Suppressor macrophage treated with lipopolysaccharide for 4 hours (primary cell): ENCODE measurements at regions not wholly inside any gene's neighbourhood (a gene's known extent, or its start where the extent isn't known, plus 50 kb on each side); places are given as distances from the start of the nearest gene placed in this dataset.

Experiments
- DNase-seq: peaks from one replicate; pipeline ENCODE4 v3.0.0-alpha.2; 2020

DNA sequence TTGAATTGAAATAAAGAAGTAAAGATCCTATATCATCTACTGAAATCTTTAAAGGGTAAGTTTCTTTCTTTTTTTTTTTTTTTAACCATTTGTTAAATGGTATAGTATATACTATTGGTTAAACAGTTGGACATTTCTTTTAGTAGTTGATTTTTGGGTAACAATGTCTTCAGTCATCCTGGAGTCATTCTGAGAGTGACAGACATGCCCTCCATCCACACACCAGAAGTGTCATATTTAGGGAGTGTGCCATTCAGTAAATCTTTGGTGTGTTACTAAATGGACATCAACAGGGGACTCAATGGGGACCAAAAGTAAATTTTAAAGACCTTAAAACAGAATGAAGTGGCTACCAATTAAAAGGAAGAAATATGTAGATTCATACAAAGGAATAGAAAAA, 50.8 kb upstream of the SLC39A10 start:
- no peak for DNase-seq

DNA sequence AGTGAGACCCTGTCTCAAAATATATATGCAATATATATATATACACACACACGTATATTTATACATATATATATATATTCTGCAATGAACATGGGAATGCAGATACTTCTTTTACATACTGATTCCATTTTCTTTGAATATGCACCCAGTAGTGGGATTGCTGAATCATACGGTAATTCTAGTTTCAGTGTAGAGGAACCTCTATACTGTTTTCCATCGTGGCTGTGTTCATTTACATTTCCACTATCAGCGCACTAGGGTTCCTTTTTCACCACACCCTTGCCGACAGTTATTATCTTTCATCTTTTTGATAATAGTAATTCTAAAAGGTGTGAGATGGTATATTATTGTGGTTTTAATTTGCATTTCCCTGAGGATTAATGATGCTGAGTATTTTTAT, 52.3 kb upstream of the SLC39A10 start:
- DNase-seq = no peak

DNA sequence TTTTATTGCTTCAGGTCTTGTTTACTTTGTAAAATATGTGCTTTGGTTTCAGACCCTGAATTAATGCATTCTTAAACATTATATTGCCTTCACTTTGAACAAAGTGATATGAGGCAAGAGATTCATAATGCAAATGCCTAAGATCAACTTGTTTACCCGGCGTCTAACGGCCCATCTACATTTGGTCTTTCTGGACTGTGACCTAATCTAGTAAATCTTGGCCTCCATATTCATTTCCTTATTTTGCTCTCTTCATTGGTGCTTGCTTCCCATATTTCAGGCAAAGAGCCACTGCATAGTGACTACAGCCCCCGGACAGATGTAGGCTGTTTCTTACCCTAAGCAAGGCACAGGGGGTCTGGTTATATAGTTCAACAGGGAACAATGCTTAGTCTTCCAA, 53.0 kb upstream of the SLC39A10 start:
- DNase-seq = peak; percentile 41

DNA sequence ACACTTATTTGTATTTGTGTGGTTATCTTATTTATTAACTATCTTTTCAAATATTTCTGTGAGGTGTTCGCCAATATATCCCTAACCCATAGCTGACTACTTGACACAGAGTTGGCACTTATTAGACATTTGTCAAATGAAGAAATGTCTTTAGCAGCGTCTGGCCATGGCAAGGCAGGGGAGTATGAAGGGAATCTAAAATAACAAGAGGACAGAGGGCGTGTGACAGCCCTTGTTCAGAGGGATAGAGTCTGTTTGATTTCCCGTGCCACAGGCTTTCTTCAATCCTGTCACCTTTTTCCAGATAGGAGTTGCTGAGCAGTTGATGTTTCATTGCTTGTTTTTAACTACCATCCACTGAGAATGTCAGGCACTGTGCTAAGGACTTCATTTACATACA, 53.6 kb upstream of the SLC39A10 start:
- no peak for DNase-seq

DNA sequence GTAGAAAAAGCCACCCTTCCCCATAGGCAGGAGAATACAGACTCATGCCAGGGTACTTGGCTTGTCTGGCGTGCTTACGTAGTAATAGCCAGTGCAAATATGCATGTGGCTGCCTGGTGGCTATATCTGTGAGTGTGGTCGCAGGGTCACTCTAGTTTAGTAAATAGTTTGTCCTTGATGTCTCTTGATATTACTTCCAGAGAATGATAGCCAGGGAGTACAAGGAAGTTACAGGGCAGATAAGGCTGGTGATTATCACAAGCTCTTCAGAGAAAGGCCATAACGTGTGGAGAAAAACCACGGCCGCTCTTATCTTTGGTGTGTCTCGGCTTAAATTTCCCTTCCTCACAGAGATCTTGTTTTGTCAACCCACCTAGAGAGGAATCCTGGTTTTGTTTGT, 54.3 kb upstream of the SLC39A10 start:
- no peak for DNase-seq

DNA sequence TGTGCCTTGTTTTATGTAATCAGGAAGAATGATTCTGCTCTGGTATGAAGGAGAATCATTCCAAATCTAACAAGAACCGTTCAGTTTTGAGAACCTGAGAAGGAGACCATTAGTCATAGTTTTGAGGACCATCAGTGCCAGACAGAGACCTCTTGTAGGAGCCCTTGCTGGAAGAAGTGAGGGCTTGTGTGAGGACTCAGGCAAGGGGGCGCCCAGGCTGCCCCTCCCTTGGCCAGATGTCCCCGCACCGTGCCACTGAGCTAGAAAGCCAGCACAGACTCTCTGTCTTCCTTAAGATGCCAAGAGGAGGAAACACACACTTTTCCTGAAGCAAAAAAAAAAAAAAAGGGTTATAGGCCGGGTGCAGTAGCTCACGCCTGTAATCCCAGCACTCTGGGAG, 55.7 kb upstream of the SLC39A10 start:
- no peak for DNase-seq

DNA sequence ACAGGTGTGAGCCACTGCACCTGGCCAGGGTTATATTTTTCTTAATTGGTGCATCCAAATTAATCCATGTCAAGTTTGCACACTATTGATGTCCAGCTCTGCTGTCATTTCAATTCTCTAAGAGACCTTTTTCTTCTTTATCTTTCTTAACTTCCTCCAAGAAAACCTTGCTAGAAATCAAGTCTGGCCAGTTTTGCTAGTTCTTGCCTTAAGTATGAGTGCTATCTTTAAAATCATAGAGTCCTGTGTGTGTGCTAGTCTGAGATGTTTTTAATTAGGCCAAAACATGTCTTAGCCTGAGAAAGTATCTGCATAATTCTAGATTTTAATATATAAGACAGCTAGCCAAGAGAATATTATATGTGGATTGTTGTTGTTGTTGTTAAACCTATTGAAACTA, 56.2 kb upstream of the SLC39A10 start:
- DNase-seq = no peak

DNA sequence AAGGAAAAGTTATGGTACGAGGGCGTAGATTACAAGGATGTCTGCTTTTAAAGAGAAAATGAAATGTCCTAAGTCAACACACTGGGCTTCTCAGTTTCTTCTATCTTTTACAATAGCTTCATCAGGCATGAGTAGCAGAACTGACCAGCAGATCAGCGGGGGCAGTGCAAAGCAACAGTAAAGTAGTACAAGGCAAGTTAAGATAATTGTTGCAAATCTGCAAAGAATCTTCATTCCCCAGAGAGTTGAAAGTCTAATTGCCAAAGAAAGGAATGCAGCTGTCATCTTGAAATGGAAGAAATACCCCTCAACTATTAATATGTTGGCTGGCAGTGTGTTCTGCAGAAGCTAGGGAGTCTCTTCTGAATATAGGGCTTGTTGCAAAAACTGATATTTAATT, 60.2 kb upstream of the SLC39A10 start:
- no peak for DNase-seq

DNA sequence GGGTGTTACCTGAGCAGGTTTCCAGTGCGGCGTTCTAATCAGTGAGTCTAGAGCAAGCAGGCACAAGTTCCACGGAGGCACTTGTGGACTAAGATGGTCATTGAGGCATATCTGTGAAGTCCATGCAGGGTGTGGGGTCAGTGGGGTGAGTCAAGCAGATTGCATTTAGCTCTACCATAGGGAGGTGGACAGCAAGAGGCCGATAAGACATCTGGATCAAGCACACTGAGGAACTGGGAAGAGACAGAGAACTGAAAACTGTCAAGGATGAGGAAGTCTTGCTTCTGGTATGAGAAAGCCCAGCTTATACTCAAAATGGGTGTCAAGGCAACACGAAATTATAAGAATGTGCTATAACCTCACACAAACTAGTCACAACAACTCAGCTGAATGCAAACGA, 61.2 kb upstream of the SLC39A10 start:
- peak; percentile 66 for DNase-seq

DNA sequence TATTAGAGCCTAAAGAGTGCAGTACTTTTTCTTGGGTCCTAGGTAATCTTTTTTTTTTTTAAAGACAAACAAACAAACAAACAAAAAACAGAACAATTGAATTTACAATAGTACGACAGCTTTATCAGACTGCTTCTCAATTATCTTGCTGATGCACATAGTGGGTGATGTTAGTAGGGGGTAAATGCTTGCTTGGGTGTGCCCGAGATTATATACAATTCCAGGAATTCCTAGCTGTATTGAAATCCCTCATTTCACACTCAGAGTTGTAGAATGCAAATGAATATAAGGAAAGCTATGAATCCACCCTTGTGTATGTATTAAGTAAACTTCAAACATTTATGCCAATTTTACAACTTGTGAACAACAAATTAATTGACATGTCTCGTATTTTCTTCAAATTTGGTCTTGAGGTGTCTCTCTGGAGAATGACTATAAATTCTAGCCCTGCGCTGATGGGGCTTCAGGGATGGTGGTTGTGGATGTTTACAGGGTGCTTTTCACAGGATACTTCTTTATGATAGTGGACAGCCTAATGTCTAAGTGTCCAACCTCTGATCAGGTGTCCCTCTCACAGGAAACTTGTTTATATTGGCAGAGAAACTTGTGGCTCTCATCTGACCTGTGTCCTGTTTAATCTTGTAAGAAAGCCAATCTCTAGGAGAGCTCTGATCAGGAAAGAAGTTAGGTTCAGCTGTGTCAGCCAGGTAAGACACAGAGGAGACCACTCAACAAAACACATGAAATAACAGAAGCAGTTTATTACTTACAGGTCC, 61.9 kb upstream of the SLC39A10 start:
- DNase-seq = no peak

DNA sequence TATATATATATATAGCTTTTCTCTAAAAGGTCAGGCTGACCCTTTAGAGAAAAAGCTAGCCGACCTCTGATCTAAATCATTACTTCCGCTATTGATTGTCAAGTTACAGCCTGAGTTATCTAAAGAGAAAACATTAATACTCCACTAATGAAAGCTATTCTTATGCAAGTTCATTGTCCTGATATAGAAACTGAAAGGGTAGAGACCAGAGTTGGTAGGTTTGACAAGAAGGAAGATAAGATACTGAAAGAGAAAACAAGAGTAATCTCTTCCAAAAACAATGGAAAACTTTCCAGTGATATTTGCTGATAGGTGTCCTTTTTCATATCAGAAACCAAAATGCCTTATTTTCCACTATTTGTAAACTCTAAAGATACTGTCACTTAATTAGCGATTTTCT, 62.8 kb upstream of the SLC39A10 start:
- peak; percentile 52 for DNase-seq

DNA sequence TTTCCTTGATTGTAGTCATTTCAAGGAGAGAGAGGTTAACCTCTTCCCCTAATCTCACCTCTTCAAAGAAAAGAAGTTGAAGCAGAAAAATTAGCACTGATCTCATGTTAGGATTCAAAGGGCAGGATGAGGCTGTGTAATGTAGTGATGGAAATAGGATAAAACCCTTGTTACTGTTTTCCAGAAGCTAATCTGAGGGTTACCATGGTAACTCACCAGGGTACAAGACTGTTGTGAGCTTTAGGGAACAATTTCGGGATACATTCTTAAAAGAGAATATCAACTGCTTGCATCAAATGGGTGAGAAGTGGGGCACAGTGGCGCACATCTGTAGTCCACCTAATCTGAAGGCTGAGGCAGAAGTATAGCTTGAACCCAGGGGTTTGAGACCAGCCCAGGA, 64.9 kb upstream of the SLC39A10 start:
- no peak for DNase-seq

DNA sequence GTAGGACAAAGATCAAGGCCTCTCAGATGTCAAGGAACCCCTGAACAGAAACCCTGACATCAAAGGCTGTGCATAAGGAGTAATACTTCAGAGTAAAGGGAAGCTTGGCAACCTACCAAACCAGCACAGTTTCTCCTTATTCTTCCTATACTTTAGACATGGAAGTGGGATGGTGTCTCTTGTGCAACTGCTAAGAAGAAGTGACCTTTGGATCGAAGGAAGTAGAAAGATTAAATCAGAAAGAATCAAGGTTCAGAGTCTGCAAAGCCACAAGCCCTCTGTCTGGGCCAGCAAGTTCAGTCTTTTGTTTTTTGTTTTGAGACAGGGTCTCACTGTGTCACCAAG, 66.2 kb upstream of the SLC39A10 start:
- DNase-seq = peak; percentile 69

DNA sequence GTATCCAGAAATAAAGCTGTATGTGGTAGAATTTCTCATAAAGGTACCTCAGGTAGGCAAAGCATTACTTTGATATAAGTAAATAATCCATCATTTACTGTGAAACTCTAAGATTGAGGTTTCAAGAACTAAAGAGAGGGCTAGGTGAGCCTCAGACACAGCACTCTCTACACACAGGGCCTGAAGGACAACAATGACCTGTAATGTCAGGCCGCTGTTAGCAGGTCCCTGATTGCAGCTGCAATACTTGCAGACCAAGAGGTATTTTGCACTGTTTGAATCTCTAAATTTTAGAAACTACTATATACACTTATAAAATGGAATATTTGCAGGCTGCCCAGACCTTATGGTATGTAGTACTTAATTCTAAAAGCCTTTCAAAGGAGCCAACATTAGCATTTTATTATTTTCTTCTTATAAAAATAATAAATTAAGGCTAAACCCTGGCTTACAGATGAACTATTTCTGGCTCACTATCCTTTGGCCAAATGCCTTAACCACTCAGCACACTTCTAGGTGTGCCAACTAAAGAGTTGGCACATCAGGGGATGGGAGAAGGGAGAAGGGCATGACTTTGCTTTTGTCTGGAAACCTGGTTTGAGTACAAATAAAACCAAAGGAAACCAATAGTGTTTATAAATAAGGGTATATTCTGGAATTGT, 66.7 kb upstream of the SLC39A10 start:
- no peak for DNase-seq

DNA sequence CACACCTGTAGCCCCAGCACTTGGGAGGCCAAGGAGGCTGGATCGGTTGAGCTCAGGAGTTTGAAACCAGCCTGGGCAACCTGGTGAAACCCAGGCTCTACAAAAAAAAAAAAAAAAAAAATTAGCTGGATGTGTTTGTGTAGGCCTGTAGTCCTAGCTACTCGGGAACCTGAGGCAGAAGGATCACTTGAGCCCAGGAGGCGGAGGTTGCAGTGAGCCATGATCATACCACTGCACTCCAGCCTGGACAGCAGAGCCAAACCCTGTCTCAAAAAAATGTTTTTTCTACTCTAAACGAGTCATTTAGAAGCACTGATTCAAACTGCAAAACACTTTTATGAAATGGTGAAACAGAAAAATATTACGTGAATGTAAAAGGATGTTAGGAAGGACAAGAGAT, 69.1 kb upstream of the SLC39A10 start:
- DNase-seq = no peak

DNA sequence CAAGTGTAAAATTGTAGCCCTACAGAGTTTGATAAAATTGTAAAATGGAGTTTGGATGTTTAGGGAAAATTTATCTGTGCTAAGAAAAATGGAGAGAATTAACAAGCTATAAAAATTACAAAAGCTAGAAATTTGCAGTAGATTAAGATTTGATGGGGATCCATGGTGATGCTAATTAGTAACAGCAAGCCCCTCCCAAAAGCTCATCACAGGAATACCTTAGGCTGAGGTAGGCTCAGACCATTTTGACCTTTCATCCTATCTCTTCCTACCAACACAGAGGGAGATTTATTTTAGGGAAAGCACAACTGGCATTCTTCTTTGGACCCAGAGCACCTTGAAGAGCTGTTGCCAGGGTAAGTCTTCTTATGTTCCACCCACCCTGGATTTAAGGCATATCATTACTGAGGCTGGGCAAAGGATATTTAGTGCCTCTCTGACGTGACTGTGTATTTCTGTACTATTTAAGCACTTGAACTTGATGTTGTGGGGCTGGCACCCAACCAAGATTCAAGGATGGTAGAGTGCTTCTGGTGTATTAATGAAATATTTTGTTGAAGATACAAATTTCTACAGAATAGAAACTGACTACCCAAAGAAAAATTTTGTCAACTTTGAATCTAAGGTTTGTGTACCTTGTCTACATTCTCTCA, 70.8 kb upstream of the SLC39A10 start:
- no peak for DNase-seq

DNA sequence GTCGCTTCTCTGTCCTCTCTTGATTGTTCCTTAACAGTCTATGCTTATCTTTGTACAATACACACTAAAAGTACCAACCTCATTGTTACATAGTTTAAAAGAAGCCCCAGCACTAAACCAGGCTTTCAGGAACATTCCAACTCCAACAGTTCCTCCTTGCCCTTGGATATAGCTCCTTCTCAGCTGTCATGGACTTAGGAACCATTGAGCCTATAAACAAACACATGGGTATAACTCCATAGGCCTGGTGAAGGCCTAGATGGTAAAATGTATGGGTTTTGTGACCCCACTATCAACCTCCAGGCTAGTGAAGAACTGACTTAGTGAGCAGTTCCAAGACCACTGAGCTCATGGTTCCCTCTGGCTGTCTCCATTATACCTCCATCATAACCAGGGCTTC, 74.8 kb upstream of the SLC39A10 start:
- DNase-seq = no peak

DNA sequence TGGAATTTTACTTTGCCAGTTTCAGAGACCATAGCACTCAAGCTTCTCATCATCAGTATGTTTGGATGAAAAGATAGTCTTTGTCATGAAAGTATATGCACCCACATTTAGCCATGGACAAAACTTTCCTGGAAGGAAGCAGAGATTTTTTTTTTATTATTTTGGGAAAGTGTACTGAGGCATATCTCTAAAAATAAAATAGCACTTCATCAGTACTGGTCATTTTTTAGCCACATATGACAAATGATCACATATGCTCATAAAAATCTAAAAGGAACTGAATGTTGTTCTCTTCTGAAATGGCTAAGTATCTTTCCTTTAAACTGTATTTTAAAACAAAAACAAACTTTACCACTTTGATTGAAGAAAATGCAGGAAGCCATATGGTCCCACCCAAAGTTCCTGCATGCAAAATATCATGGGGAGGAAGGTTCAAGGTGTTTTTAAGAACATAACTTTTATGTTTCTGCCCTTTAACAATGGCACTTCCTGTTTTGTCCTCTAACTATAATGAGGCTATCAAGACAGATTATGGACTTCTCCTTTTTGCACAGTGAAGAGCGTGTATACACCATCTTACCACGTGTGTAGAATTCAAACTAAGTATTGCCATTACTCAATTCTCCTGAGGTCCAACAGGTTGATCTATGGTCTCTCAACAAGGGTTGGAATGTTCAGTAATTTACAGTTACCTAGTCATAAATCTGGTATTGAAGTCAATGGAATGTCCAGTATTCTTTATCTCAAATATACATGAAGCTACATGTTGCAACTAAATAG, 77.1 kb upstream of the SLC39A10 start:
- DNase-seq = peak; percentile 71

DNA sequence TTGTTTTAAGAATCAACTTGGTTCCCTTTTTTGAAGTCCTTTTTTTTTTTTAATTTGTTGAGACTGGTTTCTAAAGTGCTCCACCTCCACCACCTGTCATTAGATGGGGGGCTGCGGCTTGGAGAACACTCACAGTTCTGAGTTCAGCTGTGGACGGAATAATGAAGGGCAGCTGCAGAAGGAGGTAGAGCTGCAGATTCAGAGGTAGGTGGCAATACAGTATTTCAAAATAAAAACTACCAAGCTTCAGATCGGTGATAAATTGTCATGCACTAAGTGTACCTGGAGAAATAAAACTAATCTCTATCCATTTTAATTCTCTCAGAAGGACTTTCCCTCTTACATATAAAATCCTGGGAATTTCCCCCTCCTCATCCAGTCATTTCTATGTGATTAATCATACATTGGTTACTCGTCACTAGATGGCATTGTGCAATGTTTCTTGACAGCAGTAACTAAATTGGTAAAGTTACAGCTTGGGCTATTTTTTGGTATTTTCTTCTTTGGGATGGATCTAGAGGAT, 81.1 kb upstream of the SLC39A10 start:
- peak; percentile 93 for DNase-seq

DNA sequence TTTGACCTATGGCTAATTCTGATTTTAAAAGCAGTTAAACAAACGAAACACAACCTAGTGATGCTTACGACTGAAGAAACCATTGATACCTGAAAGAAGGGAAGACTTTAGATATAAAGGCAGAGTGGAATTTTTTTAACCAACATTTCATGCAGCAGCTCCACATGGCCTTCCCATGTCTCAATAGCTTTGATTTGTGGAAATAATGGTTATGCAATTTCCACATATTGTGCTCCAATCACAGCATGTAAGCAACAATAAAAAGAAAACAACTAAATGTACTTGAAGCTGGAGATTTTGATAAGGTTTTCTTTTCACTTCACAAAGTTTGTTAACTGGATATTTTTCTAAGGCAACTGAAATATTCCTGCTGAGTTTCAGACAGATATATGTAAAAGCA, 82.0 kb upstream of the SLC39A10 start:
- DNase-seq = peak; percentile 32

DNA sequence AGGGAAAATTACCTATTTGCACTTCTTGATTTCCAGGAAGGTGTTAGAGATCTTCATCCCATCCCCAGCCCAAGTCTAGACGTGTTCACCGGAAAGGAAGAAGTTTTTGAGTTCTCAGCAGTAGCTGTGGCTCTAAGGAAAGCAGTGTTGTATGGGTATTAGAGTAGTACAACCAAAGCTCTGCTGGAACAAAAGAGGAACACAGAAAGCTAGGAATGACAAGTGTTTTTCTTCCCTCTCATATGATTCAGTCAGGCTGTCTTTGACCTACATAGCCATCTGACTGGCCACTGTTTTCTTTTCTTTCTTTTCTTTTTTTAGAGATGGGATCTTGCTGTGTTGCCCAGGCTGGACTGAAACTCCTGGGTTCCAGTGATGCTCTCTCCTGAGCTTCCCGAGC, 82.7 kb upstream of the SLC39A10 start:
- DNase-seq = peak; percentile 66

DNA sequence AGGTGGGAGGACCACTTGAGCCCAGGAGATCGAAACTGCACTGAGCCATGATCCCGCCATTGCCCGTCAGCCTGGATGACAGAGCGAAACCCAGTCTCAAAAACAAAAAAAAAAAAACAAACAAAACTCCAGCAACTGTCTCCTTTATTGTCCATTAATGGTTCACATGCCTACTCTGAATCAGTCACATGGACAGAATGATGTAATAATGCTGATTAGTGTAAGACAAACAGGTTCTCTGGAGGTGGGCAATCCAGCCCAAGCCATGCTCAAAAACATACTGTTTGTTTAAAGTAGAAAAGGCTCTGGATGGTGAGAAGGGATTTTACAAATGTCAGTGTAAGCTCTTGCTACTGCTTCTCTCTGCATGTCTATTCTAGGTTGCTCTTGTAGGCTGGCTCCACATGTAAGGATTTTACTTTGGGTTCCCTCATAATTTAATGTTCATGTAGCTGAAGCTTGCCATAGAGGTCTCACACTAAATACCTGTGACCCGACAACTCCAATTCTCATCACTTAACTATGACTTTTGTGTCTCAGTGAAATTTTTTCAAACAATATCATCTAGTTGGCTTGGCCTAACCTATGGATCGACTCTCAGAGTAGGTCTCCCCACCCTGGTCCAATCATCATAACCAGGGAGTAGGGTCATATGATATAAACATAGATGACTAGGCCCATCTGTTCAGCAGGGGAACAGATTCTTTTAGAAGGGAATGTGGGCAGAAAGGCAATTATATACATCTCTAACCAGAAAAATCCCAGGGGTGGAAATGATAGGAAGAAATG, 83.9 kb upstream of the SLC39A10 start:
- no peak for DNase-seq

DNA sequence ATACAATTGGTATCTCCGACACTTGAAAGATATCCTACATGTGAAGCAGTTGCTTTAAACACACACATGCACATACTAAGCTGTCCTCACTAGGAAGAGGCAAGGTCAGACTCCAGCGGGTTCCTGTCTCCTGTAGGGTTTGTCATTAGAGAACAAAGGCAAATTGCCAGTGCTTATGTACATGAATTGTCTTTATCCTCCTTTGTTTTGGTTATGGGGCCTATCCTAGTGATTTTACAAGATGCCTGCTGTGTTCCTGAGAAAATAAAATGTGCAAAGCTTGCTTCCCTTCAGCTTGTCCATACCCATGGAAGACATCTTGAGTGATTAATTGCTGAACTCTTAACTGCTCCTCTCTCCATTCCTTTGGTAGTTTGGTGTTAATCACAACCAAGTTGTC, 86.7 kb upstream of the SLC39A10 start:
- DNase-seq = no peak
